CD14-positive monocyte (primary cell): ENCODE measurements at regions not wholly inside any gene's neighbourhood (a gene's known extent, or its start where the extent isn't known, plus 50 kb on each side); places are given as distances from the start of the nearest gene placed in this dataset.

Experiments
- DNase-seq, 3 donors: peaks; one replicate each; pipeline ENCODE4 v3.0.0-alpha.2; 2011 to 2022
- H2AFZ ChIP-seq: 2 replicates; pipeline ENCODE4 v1.6.0; 2012; ENCODE audit warnings: mild to moderate bottlenecking, low read depth, low read length, inconsistent platforms; ENCODE audit not compliant: insufficient read depth, poor library complexity, severe bottlenecking
- H3K27ac ChIP-seq, 2 donors: 1 replicate in 1 of 2; 2 replicates in 1 of 2; pipeline ENCODE4 v1.5.1; 2012 to 2013; ENCODE audit warnings: low read length in 2 of 2, control low read depth in 1 of 2, inconsistent platforms in 1 of 2, low read depth in 1 of 2, mild to moderate bottlenecking in 1 of 2
- H3K27me3 ChIP-seq, 2 donors: one replicate each; pipeline versions ENCODE4 v1.6.0 to v1.6.1; 2011 to 2013; ENCODE audit warnings: low read length in 2 of 2; ENCODE audit not compliant: control insufficient read depth in 2 of 2, insufficient read depth in 2 of 2
- H3K36me3 ChIP-seq, 2 donors: replicated peaks in 1 of 2; 1 replicate in 1 of 2; 2 replicates in 1 of 2; pipeline versions ENCODE4 v1.5.1 to v1.6.1; 2012 to 2013; ENCODE audit warnings: low read length in 2 of 2, control low read depth in 1 of 2, inconsistent platforms in 1 of 2, mild to moderate bottlenecking in 1 of 2; ENCODE audit not compliant: insufficient read depth in 2 of 2, control insufficient read depth in 1 of 2
- H3K4me1 ChIP-seq, 2 donors: 1 replicate in 1 of 2; 2 replicates in 1 of 2; pipeline versions ENCODE4 v1.5.1 to v1.6.1; 2012 to 2013; ENCODE audit warnings: low read length in 2 of 2, control low read depth in 1 of 2, inconsistent platforms in 1 of 2, mild to moderate bottlenecking in 1 of 2, moderate library complexity in 1 of 2; ENCODE audit not compliant: insufficient read depth in 2 of 2, control insufficient read depth in 1 of 2
- H3K4me2 ChIP-seq: replicated peaks from 2 replicates; pipeline ENCODE3; 2012; ENCODE audit warnings: low read length, moderate library complexity, mild to moderate bottlenecking; ENCODE audit not compliant: poor library complexity, severe bottlenecking; ENCODE audit errors: extremely low read depth
- H3K4me3 ChIP-seq, 3 experiments: fragments of 200-600 bp in 1 of 3; sonication (generic) in 1 of 3; replicated peaks in 1 of 3; 1 replicate in 2 of 3; 2 replicates in 1 of 3; pipeline ENCODE4 v1.5.1; 2011 to 2013; ENCODE audit warnings: low read length in 3 of 3, mild to moderate bottlenecking in 3 of 3, control low read depth in 2 of 3, low read depth in 2 of 3, inconsistent platforms in 1 of 3, moderate library complexity in 1 of 3
- H3K79me2 ChIP-seq: 2 replicates; pipeline ENCODE4 v1.6.0; 2012; ENCODE audit warnings: mild to moderate bottlenecking, control low read depth, inconsistent platforms, low read length, moderate library complexity; ENCODE audit not compliant: insufficient read depth
- H3K9ac ChIP-seq: 2 replicates; pipeline ENCODE4 v1.6.0; 2017; ENCODE audit warnings: low read length, mild to moderate bottlenecking; ENCODE audit not compliant: insufficient read depth, poor library complexity, severe bottlenecking
- H3K9me3 ChIP-seq, 2 donors: replicated peaks in 1 of 2; 1 replicate in 1 of 2; 2 replicates in 1 of 2; pipeline versions ENCODE4 v1.5.1 to v1.6.1; 2012 to 2013; ENCODE audit warnings: low read length in 2 of 2, control low read depth in 1 of 2; ENCODE audit not compliant: control insufficient read depth in 1 of 2, insufficient read depth in 1 of 2
- H4K20me1 ChIP-seq: 2 replicates; pipeline ENCODE4 v1.6.0; 2012; ENCODE audit warnings: mild to moderate bottlenecking, low read length, control low read depth, moderate library complexity; ENCODE audit not compliant: insufficient read depth
- H3K27ac Mint-ChIP-seq, 7 donors: one replicate each; pipeline ENCODE4 v1.8.0; 2020; ENCODE audit warnings: mild to moderate bottlenecking in 7 of 7, mixed read lengths in 7 of 7, moderate library complexity in 6 of 7, inconsistent platforms in 2 of 7
- H3K27me3 Mint-ChIP-seq, 3 donors: one replicate each; pipeline ENCODE4 v1.8.0; 2021 to 2022; ENCODE audit warnings: low read depth in 3 of 3, mild to moderate bottlenecking in 3 of 3, mixed read lengths in 3 of 3, moderate library complexity in 3 of 3, inconsistent platforms in 1 of 3
- H3K36me3 Mint-ChIP-seq, 2 donors: one replicate each; pipeline ENCODE4 v1.8.0; 2020; ENCODE audit warnings: mixed read lengths in 2 of 2, inconsistent platforms in 1 of 2, mild to moderate bottlenecking in 1 of 2
- H3K4me1 Mint-ChIP-seq: one replicate; pipeline ENCODE4 v1.8.0; 2020; ENCODE audit warnings: mild to moderate bottlenecking, mixed read lengths
- H3K4me3 Mint-ChIP-seq, 2 donors: one replicate each; pipeline ENCODE4 v1.8.0; 2020; ENCODE audit warnings: mild to moderate bottlenecking in 2 of 2, mixed read lengths in 2 of 2, moderate library complexity in 1 of 2
- H3K9me3 Mint-ChIP-seq, 7 donors: one replicate each; pipeline ENCODE4 v1.8.0; 2020 to 2022; ENCODE audit warnings: mixed read lengths in 7 of 7, mild to moderate bottlenecking in 6 of 7, moderate library complexity in 6 of 7, inconsistent platforms in 2 of 7
- CTCF ChIP-seq: fragments of 200-600 bp; IDR thresholded peaks from one replicate; pipeline ENCODE4 v1.8.0; 2022; ENCODE audit warnings: antibody characterized with exemption, mild to moderate bottlenecking
- WGBS: methylation state at CpG from one replicate; pipeline ENCODE4 v1.1.5; 2013; ENCODE audit warnings: missing lambda C conversion rate; ENCODE audit not compliant: insufficient coverage; 5-methylcytosine and 5-hydroxymethylcytosine counted together
- intact Hi-C, 2 donors: fragments of 100-400 bp; cut with micrococcal nuclease; formaldehyde crosslinking; loops; one replicate each; pipeline versions ENCODE4 v1.15.0 to v1.15.1; 2023

- H3K4me3 Mint-ChIP-seq, result no peak overlapping the region
- no peak overlapping the region for H3K4me3 ChIP-seq
- H3K27ac Mint-ChIP-seq, result no peak overlapping the region
- H3K9ac ChIP-seq, result no peak overlapping the region
- H3K79me2 ChIP-seq, result no peaks in the 10 kb centered on the region
- no peaks in the 10 kb centered on the region for H3K36me3 Mint-ChIP-seq
- peaks cover 50 to 87% of the 10 kb centered on the region in 2 donors for H3K9me3 ChIP-seq
- H3K4me1 Mint-ChIP-seq, result no peaks in the 10 kb centered on the region
- H3K27ac ChIP-seq, result no peak overlapping the region
- H4K20me1 ChIP-seq, result no peaks in the 10 kb centered on the region
- no peaks in the 10 kb centered on the region for H3K36me3 ChIP-seq
- no peak for TF ChIP-seq CTCF
- no peak overlapping the region for H2AFZ ChIP-seq
- DNase-seq, result no peak
- H3K9me3 Mint-ChIP-seq, result peaks cover 13 to 45% (median 32%) of the 10 kb centered on the region in 7 donors
- H3K4me1 ChIP-seq, result no peaks in the 10 kb centered on the region
- H3K27me3 ChIP-seq, result no peaks in the 10 kb centered on the region
- intact Hi-C loops, result no loop called here
- 63% methylated on average over 2 of the region's 2 CpGs for WGBS
- H3K4me2 ChIP-seq, result no peak overlapping the region
- peaks cover 0 to 1% (median 0%) of the 10 kb centered on the region in 3 donors for H3K27me3 Mint-ChIP-seq
These were observed 394.6 kb downstream of the GABRB3 start for GRCh38 chr15:26378304-26378703.

- Histone ChIP-seq H2AFZ (no peak overlapping the region), H3K4me1 (no peaks in the 10 kb centered on the region), H4K20me1 (no peaks in the 10 kb centered on the region), H3K27ac (no peak overlapping the region), H3K9me3 (peaks cover 50 to 85% of the 10 kb centered on the region in 2 donors), H3K36me3 (no peaks in the 10 kb centered on the region), H3K9ac (no peak overlapping the region), H3K4me2 (no peak overlapping the region), H3K27me3 (no peaks in the 10 kb centered on the region), H3K79me2 (no peaks in the 10 kb centered on the region), H3K4me3 (no peak overlapping the region)
- TF ChIP-seq CTCF, result no peak
- no peaks in the 10 kb centered on the region for H3K36me3 Mint-ChIP-seq
- H3K4me1 Mint-ChIP-seq, result no peaks in the 10 kb centered on the region
- H3K27me3 Mint-ChIP-seq, result peaks cover 0 to 1% (median 0%) of the 10 kb centered on the region in 3 donors
- no peak for DNase-seq
- H3K9me3 Mint-ChIP-seq, result peaks cover 17 to 40% (median 24%) of the 10 kb centered on the region in 7 donors
- H3K4me3 Mint-ChIP-seq, result no peak overlapping the region
- H3K27ac Mint-ChIP-seq, result no peak overlapping the region
- intact Hi-C loops, result no loop called here
- 80% methylated on average over 1 of the region's 2 CpGs for WGBS
These were observed 396.6 kb downstream of the GABRB3 start for GRCh38 chr15:26376243-26376642.
